Spleen (tissue), 7 donors: ENCODE measurements at regions not wholly inside any gene's neighbourhood (a gene's known extent, or its start where the extent isn't known, plus 50 kb on each side); places are given as distances from the start of the nearest gene placed in this dataset.

Experiments used
- POLR2A ChIP-seq, 3 donors: fragments of 450-650 bp; IDR thresholded peaks; one replicate each; pipeline ENCODE4 v1.5.1; 2017; ENCODE audit warnings: antibody characterized with exemption in 3 of 3, mild to moderate bottlenecking in 1 of 3
- POLR2AphosphoS5 ChIP-seq, 3 donors: sonication (generic); formaldehyde crosslinking; IDR thresholded peaks; one replicate each; pipeline ENCODE4 v1.5.1; 2017; ENCODE audit warnings: antibody characterized with exemption in 3 of 3
- TF ChIP-seq, protein P1 (sequence below), 11 experiments: fragments of 200-600 bp in 7 of 11; fragments of 450-650 bp in 4 of 11; sonication (generic) in 4 of 11; IDR thresholded peaks in 8 of 11; conservative IDR thresholded peaks in 3 of 11; 1 replicate in 7 of 11; 2 replicates in 4 of 11; pipeline versions ENCODE4 v1.4.0 to v1.8.0; 2016 to 2021; ENCODE audit warnings: antibody characterized with exemption in 11 of 11, inconsistent platforms in 4 of 11, mild to moderate bottlenecking in 1 of 11
- donor health status: DM: no; HTN: no; CAD: no; lungs with moderate emphysema.
- donor health status: DM: no; HTN: no; CAD: no.
- donor health status: DM: no; HTN: no; CAD: no.

DNA sequence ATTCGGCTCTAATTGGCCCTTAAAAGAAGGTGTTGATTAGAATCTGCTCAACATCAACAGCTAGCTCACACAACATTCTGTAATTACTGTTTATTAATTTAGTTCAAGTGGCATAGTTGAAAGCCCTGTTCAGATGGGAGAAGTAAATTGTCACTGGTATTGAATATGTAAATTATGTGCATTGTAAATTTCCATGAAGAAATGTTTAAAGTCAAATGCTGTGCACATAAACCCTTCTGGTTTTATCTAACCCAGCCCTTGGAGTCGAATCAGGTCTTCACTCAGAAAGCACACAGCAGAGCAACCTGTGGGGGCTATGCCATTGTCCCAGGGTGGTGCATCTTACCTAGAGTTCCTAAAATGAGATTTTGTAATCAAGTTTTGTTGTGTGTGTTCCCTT lies 65.4 kb upstream of the LMO4 start:
- TF ChIP-seq POLR2A (IDR thresholded peaks at IDR 0.05) (no peak), POLR2AphosphoS5 (IDR thresholded peaks at IDR 0.05) (no peak)
- TF ChIP-seq, protein P1, sequence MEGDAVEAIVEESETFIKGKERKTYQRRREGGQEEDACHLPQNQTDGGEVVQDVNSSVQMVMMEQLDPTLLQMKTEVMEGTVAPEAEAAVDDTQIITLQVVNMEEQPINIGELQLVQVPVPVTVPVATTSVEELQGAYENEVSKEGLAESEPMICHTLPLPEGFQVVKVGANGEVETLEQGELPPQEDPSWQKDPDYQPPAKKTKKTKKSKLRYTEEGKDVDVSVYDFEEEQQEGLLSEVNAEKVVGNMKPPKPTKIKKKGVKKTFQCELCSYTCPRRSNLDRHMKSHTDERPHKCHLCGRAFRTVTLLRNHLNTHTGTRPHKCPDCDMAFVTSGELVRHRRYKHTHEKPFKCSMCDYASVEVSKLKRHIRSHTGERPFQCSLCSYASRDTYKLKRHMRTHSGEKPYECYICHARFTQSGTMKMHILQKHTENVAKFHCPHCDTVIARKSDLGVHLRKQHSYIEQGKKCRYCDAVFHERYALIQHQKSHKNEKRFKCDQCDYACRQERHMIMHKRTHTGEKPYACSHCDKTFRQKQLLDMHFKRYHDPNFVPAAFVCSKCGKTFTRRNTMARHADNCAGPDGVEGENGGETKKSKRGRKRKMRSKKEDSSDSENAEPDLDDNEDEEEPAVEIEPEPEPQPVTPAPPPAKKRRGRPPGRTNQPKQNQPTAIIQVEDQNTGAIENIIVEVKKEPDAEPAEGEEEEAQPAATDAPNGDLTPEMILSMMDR (IDR thresholded peaks at IDR 0.05 in 8 of 11, conservative IDR thresholded peaks at IDR 0.05 in 3 of 11), result no peak
